NCI-H1930 (cell line): ENCODE measurements at regions not wholly inside any gene's neighbourhood (a gene's known extent, or its start where the extent isn't known, plus 50 kb on each side); places are given as distances from the start of the nearest gene placed in this dataset.
"Not testable (repeated sequence)": the region's sequence is repeated elsewhere in the genome, so short reads cannot be mapped to it uniquely, and the experiment has no call there.

Experiments
- DNase-seq, 2 experiments: peaks; one replicate each; lab custom pipeline; 2025; lab: John Stamatoyannopoulos, UW

DNA sequence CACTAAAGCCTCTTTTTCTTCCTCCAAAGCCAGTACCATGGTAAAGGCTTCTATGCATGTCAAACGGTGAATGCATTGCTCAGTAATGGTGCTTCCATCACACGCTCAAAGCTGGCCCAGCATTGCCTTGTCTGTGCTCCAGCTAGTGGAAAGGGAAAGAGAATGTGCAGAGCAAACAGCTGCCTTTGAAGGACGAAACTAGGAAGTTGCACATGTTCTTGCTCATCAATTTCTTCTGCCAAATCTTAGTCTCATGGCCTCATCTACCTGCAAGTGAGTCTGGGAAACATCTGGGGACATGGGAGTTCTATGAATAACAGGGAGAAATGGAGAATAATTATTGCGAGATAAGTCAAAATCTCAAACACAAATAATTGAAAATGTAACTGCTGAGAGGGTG lies 216.5 kb upstream of the SSTR4 start:
- DNase-seq = no peak

DNA sequence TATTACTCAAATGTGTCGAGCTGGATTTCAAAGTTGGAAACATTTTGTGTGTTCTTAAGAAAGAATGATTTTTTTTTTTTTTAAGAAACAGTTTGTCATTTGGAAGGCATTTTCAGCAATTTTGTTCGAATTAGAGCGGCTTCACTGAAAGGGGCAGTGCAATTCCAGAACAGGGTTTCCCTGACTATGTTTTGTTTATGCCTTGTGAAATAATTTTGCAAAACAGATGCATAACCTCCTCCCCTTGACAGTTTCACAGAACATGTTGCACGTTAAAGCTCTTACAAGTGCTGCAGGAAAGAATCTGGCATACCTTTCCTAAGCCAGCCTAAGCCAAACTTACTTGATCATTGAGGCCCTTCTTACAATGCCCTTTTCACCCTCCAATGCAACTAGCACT lies 216.0 kb upstream of the SSTR4 start:
- no peak for DNase-seq

DNA sequence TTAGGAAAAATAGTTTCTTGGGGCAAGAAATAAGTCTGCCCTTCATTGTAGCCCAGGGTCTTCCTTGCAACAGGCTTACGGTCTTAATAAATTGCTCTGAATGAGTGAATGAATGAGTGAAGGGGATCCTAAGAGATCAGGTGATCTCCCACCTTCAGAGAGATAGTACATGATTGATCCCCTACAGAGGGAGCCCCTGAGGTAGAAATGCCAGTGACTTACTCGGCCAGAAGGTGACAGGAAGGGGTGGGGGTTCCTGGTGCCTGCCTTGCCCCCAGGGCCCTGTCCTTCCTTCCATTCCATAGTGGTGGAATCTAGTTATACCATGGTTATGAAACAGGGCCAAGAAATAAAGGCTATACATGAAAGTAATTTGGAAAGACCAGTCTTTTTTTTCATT lies 215.3 kb upstream of the SSTR4 start:
- no peak for DNase-seq

DNA sequence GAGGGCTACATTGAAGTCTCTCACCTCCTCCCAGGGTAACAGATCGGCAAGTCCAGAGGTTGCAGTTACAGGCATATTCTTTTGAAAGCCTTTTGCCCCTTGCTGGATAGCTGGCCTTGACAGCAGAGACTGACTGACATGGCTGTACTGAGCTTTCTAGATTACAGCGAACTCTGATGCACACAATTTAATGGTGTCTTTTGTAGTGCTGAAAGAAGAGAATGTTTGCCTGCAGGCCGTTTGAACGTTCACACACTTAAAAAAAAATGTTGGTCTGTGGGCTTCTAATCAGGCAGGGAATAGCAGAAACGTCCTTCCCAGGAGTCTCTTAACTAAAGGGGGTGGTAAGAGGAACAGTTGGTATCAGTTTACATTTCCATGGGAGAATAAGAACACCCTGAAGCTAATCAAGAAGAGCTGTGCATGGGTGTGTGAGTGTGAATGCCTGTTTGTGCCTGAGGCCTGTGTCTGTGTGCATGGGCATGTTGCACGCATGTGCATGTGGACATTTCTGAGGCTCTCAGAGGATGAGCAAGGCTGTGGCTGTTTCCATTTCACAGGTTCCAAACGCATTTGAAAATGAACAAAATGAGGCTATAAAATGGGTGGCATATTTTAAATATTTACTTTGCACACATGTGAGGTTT lies 213.9 kb upstream of the SSTR4 start:
- no peak for DNase-seq

DNA sequence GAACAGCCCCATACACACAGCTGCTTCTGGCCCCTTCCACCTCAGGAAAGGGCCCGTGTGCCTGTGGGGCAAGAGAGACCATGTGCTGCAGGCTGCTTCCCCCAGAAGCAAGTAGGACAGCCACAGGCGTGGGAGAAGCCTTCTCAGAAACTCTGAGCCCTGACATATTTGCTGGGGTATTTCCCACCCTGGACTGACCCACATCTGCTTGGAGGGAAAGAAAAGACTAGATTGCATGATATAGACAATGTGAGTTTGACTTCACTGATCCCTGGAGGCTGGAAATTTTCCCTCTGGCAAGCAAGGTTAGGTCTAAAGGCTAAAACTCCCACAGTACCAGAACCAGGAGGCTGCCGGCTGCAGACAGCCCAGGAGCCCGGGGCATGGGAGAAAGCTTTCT lies 213.3 kb upstream of the SSTR4 start:
- DNase-seq = no peak

DNA sequence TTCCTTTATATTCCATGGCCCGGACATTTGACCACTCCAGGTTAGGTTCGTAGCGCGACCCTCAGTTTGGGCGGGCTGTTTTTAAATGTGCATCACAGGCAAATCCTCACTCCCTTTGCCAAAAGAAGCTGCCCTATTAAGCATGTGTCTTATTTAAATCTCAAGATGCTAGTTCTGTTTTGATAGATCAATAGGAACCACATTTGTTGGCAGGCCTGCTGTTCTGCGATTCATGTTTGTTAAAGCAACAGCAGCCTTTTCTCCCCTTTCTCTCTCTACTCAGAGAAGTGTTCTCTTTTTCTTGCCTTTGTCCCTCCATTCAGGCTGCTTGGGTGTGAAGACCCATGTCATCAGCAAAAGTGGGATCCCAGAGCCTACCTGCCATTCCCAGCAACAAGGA lies 212.0 kb upstream of the SSTR4 start:
- DNase-seq = no peak

DNA sequence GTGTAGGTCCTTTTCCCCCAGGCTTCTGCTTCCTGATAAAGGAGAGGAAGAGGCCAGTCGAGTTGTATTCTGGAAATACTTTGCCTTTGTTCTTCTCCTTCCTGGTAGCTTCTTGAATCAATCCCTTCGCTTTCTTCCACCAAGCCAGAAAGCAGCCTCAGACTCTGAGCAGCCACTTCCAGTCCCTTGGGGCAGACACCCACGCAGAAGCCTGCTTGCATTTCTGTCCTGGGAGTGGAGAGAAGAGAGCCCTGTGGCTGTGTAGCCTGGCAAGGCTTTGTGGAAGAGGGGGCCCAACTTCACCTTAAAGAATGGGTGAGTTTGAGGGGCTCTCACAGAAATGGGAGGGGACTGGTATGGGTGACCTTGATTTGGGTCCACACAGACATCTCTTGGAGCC lies 211.0 kb upstream of the SSTR4 start:
- no peak for DNase-seq

DNA sequence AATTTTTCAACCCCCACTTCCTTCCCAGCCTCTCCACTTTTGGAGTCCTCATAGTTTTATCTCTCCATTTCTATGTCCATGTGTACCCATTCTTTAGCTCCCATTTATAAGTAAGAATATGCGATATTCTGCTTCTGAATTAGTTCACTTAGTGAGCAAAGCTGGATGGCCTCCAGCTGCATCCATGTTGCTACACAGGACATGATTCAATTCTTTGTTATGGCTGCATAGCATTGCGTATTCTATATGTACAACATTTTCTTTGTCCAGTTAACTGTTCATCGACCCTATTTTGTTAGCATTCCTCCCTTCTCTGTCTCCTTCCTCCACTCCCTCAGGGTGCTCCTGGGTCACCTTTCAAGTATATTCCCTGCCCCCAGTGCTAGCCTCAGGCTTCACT lies 210.0 kb upstream of the SSTR4 start:
- no peak for DNase-seq

DNA sequence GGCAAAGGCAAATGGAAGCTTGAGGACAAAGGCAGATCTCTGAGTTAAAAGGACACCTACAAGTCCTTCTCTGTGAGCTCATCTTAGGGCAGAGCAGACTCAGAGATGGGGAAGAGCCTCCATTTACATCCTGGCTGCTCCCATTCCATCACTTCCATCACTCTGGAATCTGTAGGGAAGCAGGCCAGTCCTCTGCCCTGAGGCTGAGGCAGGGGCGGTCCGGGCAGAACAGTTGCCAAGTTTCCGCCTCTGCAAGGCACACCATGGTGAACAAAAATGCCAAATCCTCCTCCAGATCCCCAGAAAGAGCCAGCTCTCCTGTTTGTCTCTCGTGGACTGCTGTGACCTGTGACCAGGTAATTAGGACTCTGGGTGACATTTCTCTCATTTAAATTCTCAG lies 209.6 kb upstream of the SSTR4 start:
- no peak for DNase-seq

DNA sequence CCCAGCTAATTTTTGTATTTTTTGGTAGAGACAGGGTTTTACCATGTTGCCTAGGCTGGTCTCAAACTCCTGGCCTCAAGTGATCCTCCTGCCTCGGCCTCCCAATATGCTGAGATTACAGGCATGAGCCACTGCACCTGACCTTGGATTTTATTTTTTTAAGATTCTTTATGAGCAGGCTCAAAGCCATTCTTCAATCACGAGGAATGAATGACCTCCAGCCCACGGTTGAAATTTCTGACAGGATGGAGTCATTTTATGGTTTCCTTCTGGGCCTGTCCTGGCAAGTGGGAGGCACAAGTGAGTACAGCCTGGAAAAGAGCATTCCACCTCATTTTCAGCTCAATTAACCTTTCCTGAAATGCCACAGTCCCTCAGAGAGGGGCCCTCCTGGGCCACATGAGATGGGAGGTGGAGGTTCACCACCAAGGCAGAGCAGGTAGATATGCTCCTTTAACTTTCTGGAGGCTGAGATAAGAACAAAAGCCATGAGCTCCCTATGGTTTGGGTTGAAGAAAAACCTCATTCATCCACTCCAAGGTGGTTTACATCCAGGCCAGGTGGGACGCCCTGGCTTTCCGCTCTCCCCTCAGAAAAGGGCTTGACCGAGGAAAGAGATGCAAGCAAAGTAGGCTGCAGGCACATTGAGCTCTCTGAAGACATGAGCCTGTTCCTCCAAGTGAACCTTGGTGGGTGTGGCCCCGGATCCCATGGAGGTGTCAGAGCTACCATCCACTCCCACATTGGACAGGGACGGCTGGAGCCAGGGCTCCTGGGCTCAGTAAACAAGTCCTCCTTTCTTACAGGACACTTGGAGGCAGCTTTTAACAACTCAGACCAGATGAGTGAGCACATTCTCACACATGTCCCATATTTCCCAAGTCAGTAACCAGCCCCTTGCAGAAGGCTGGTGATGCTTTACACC lies 208.5 kb upstream of the SSTR4 start:
- DNase-seq = no peak

DNA sequence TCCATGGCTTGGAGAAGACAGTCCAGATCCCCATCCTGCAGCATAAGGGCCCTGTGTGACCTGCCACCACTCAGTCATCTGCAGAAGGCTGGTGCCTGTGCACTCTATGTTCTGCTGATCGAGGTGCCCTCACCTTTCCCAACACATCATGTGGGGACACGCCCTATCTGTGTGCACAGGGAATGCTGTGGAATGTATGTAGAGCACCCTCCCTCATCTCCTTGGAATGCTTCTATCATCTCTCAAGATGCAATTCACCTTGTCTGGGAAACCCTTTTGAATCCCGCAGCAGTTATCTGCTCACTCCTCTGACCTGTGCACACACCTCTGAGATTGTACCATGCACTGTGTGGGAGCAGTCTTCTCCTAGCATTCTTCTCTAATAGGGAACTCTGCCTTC lies 207.2 kb upstream of the SSTR4 start:
- no peak for DNase-seq

DNA sequence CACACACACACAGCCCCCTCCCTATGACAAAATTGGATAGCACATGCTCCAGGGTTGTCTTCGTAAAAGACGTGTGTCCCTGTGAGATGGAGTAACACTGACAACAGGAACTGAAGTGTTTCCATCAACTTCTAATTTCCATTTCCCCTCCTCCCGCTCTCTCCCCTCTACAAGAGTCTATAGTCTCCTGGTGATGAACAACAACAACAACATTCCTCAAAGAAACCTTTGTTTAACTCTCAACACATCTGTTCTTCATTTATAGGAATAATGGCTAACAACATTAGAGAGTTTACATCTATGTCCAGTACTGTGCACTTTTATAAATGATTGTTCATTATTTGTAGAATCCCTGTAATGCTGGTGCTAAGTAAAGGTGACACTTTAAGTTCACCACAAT lies 205.8 kb upstream of the SSTR4 start:
- DNase-seq = no peak

DNA sequence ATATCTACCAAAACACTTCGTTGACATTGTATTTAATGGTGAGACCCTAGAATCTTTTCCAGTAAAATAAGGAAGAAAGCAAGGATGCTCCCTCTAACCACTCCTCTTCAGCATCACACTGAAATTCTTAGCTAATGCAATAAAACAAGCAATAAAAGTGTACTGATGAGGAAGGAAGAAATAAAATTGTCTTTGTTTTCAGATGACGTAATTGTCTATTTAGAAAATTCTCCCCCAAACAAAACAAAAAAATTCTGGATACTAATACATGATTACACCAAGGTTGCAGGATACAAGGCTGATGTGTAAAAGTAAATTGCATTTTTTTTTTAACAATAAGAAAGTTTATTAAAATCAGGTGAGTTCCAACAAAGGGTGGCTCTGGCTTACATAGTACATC lies 205.0 kb upstream of the SSTR4 start:
- no peak for DNase-seq

DNA sequence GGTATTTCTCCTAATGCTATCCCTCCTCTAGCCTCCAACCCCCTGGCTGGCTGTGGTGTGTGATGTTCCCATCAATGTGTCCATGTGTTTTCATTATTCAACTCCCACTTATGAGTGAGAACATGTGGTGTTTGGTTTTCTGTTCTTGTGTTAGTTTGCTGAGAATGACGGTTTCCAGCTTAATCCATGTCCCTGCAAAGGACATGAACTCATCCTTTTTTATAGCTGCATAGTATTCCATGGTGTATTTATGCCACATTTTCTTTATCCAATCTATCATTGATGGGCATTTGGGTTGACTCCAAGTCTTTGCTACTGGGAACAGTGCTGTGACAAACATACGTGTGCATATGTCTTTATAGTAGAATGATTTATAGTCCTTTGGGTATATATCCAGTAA lies 204.4 kb upstream of the SSTR4 start:
- not testable (repeated sequence) for DNase-seq

DNA sequence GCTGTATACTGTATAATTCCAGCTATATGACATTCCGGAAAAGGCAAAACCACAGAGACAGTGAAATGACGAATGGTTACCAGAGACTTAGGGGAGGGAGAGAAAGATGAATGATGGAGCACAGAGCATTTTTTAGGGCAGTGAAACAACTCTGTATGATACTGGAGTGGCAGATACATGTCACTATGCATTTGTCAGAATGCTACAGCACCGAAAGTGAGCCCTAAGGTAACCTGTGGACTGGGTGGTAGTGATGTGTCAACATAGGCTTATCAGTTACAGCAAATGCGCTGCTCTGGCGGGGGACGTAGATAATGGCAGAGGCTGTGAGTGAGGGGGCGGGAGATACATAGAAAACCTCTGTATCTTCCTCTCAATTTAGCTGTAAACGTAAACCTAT lies 201.3 kb upstream of the SSTR4 start:
- no peak for DNase-seq

DNA sequence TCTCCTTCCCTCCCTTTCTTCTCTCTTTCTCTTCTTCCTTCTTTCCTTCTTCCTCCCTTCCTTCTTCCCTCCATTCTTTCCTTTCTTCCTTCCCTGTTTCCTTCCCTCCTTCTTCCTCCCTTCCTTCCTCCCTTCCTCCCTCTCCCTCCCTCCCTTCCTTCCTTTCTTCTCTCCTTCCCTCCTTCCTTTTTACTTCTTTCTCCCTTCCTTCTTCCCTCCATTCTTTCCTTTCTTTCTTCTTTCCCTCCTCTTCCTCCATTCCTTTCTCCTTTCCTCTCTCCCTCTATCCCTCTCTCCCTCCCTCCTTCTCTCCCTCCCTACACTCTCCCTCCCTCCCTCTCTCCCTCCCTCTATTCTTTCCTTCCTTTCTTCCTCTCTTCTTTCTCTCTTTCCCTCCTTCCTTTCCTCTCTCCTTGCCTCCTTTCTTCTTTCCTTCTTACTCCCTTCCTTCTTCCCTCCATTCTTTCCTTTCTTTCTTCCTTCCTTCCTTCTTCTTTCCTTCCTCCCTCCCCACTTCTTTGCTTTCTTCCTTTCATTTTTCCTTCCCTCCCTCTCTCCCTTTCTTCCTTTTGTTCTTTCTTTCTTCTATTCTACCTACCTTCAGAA lies 200.4 kb upstream of the SSTR4 start:
- DNase-seq = no peak

DNA sequence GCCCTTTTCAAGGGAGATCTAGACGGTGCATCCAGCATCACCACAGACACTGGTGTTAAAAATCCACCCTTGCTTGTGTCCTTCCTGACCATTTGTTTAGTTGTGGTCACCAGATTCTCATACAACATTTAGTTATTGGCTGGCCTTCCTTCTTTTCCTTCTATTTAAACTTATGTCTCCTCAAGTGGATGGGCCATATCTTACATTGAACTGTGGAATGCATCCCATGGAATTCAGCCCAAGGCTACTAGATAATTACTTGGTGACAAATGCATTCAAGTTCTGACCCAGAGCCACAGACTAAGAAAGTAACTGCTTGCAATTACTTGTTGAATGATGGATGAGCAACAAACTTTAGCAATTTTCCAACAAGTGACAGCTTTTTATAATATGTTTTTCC lies 198.9 kb upstream of the SSTR4 start:
- DNase-seq = no peak

DNA sequence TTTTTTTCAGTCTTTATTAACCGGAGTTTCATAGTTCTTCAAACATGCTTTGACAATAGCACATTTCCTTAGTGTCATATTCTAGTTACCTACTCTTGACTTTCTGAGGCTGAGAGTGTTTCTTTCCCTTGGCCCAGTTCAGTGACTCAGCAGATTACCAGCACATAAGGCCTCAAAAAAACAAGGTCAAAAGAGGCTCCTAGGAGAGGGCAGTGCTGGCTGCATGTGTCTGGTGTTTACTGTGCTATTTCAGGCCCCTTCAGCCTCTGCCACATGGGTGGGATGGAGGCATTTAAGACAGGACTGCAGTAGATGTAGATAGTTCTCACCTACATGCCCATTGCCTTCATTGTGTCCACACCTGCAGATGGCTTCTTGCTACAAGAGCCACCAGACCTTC lies 198.2 kb upstream of the SSTR4 start:
- no peak for DNase-seq

DNA sequence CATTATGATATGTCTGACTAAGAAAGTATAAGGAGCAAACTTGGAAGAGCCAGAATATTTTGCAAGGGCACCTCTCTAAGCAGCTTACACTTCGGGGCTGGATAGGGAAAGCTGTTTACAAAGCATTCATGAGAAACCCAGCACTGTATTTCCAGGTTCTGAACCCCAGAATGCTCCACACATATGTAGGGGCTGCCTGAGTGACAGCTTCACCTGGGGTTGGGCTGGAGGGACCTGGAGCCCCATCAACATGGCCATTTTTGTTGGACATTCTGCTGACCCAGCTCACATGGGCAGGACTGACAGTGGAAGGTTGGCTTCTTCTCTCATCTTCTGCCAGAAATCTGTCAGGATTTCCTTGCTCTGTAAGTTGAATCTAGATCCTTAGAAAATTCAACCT lies 197.1 kb upstream of the SSTR4 start:
- no peak for DNase-seq

DNA sequence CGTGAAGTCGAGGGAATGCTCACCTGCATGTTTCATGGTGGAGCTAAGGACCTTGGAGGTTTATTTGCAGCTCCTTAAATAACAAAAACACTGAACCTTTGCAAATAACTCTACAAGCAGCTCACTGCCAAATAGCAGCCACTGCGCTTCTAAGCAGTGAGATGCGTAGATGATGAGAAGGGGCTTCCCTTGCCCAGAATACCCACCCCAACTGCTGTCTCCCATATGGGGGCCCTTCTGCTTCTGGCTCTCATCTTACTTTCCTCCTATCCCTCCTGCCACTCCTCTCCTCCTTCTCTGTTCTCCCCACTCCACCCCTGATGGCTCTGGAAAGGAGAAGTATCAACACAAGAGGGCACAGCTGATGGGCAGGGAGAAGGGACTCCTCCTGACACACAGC lies 193.3 kb upstream of the SSTR4 start:
- DNase-seq = no peak

DNA sequence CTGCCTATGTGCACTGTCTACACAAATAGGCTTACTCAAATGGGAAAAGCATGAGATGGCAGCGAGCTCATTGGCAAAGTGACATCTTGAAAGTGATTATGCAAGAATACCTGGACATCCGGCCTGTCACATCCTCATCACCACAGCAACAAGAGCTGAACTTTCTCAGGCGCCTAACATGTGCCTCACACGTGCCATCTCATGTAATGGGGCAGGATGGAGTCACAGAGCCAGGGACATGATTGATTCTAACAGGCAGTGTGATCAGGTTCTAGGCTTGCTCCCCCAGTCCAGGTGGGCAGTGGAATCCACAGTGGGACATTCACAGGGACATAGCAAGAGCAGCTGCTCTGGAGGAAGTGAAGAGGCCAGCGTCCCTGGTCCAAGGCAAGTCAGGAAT lies 192.3 kb upstream of the SSTR4 start:
- no peak for DNase-seq

DNA sequence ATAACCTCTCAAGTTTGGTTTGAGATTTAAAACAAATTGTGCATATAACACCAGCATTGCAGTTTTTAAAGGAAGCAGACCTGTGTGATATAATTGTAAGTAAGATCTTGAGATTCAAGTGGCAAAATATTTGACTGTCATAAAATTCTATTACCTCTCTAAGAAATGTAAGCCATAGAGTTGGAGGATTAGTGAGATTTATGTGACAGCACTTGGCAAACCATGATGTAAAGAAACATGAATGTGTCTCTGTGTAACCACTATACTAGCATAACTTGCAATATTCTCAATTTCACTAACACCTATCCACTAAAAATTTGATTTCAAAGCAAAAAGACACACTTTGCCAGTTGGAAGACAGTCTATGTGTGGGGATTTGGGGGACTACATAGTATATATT lies 190.2 kb upstream of the SSTR4 start:
- DNase-seq = no peak

DNA sequence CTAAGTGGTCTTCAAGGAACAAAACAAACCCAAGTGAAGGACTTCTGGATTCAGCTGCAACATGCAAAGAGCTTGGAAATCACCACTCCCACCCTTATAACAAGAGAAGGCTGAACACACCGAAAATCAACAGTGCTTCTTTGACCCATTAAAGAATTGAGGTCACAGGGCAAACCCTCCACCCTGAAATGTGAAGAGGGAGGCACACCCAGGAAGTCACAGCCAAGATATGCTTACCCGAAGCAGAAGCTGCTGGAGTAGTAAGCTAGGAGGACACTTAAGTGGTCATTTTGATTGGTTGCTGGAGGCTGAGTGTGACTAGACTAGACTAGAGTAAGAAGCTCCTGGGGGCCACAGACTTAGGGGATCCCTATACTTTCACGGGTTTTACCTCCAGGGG lies 188.2 kb upstream of the SSTR4 start:
- DNase-seq = no peak
